HG03354 (cell line): ENCODE measurements at regions not wholly inside any gene's neighbourhood (a gene's known extent, or its start where the extent isn't known, plus 50 kb on each side); places are given as distances from the start of the nearest gene placed in this dataset.
"Not testable (repeated sequence)": the region's sequence is repeated elsewhere in the genome, so short reads cannot be mapped to it uniquely, and the experiment has no call there.

Source experiments
- ATAC-seq: cut with Tn5 transposase; IDR thresholded peaks from one replicate; pipeline ENCODE4 v1.9.1; 2021; ENCODE audit warnings: mild to moderate bottlenecking; ENCODE audit not compliant: unreplicated experiment, poor library complexity, severe bottlenecking

- no peak for ATAC-seq
Observed at GRCh38 chr2:7094231-7094741, 177.1 kb downstream of the RNF144A start.

DNA sequence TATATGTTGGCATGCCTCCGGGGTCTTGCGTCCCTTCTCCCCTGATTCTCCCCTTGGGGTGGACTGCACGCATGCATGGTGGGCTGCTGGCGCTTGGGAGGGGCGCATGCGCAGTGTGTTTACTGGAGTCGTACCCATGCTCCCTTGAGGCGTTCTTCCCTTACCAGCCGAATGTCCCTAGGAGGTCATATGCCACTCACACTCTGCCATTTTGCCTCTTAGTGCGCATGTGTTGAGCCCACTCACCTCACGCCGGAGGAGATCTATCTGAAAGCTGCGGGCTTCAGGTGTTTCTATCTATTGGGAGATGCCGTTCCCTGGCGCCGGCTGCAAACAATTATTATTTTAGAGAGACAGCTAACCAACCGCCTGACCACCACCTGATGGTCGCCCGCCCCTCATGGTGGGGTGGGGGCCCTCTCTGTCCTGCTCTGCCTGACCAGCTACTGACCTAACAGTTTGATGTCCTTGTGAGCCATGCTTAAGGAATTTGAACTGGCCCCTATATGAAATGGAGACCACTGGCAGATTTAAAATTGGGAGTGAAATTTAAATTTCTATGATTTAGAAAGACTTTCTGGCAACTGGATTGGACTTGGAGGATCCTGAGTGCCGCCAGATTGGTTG, 179.6 kb downstream of the RNF144A start:
- no peak for ATAC-seq

DNA sequence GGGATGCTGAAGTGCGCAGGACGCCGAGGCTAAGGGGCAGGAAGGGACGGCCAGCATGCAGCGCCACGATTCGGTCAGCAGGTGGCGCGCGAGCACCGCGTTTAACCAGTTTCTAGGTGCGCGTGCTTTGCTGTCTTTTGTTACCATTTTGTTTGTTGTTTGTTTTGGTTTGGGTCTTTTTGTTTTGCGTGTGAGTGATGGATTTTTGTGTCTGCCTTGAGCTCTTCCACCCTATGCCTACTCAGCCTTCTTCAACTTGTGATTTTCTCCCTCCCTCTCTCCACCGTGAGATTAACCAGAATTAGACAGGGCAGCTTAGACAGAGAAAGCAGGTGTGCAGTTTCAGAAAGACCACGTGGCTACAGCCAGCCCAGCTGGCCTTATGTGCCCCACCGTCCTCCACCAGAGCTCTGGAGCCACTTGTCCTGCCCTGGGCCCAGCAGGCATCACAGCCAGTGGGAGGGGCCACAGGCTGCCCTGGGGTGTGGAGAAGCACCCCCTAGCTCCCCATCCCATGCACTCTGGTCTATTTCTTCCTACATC, 180.2 kb downstream of the RNF144A start:
- peak; percentile 95 for ATAC-seq

DNA sequence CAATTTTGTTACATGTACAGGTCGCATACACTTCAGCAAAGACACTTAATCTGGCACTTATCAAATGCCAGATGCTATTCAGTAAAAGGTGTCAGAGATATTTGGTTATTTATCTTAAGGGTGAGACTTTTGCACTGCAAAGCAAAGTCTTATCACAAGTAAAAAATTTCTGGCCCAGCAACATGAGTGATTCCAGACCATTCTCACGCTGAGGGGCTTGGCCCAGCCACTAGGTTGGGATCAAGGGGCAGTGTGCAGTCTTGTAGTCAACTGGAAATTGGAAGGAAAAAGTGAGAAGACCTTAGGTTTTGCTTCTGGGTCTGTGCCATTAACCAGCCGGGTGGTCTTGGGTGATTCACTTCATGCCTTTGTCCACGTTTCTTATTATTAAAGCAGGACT, 181.6 kb downstream of the RNF144A start:
- ATAC-seq = no peak

DNA sequence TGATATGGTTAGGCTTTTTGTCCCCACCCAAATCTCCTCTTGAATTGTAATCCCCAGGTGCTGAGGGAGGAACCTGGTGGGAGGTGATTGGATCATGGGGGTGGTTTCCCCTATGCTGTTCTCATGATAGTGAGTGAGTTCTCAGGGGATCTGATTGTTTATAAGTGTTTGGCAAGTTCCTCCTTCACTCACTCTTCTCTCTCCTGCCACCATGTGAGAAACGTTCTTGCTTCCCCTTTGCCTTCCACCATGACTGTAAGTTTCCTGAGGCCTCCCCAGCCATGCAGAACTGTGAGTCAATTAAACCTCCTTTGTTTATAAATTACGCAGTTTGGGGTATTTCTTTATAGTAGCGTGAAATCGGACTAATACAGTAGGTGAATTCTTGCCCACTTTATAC, 182.5 kb downstream of the RNF144A start:
- not testable (repeated sequence) for ATAC-seq

DNA sequence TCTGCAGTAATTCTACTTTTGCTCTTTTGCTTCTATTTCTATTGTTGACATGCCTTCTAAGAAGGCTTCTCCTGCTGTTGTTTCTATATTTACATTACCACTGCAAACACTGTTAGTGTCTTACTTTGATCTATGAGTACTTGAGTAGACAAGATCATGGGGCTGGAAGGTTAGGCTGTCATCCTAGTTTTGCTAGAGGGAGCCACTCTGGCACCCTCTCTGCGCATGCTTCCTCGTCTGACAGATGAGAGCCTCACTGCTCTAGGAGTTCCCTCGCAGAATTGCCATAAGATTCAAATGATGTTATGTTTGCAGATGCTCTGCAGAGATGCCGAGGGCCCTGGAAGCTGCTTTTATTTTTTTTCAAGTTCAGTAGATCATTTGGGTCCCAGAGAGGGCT, 185.6 kb downstream of the RNF144A start:
- ATAC-seq = no peak

DNA sequence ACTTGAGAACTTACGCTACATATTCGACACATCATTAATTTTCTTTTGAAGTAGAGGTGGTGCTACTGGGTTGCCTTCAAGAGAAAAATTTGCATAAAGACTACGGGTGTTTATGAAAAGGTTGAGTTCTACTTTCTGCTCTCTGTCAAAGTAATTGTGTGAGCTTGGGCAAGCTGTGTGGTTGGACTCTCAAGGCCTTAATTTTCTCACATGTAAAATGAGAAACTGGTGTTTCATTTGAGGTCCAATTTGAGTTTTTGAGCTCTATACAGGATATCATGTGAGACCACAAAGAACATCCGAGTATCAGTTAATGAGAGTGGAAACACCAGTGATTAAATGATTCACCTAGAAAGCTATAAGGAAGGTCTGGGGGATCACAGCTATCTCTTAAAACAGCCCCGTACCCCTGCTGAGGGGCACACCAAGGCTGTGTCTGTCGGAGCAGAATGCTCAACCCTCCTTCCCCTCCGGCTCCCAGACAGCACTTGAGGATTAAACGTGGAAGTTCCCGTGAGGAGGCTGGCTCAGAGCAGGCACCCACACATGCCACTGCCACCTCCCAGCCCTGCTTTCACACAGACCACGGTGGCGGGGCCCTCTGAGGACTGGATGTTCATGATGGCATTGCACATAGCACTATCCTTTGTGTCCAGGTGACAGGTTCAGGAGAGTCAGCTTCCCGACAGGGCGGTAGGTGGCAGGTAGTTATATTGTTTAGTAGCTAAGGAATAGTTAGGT, 191.8 kb downstream of the RNF144A start:
- ATAC-seq = no peak

GRCh38 chr2:7109533-7109885, 192.3 kb downstream of the RNF144A start:
- no peak for ATAC-seq

DNA sequence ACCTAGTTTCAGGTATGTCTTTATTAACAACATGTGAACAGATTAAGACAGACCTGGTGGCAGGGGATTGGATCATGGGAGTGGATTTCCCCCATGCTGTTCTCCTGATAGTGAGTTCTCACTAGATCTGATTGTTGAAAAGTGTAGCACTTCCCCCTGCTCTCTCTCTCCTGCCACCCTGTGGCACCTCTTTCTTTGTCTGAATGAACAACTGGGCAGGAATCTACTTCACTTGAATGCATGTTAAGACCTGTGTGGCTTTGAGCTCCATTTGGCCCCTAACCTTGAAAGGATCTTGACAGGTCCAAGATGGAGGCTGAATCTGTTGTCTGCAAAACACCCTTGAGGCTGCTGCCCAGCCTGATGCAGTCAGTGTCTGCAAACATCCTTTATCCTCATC, 194.4 kb downstream of the RNF144A start:
- ATAC-seq = no peak

DNA sequence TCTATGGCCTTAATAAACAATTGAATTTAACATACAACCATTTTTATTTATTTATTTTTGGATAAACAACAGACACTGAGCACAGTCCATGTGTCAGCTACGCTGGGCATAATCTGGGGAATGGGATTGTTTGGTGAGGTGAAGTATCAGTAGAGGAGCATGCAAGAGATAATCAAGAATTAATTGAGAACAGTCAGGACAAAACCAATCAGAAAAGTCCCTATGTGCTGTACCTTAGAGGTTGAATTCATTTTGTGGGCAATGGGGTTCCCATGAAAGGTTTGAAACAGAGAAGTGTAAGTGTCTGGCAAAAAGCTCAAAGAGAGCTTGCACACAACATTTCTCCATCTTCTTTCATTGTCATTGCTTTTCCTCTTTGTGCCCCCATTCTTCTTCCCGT, 198.2 kb downstream of the RNF144A start:
- no peak for ATAC-seq

- no peak for ATAC-seq
Observed at GRCh38 chr2:7115906-7116305, 198.7 kb downstream of the RNF144A start.

DNA sequence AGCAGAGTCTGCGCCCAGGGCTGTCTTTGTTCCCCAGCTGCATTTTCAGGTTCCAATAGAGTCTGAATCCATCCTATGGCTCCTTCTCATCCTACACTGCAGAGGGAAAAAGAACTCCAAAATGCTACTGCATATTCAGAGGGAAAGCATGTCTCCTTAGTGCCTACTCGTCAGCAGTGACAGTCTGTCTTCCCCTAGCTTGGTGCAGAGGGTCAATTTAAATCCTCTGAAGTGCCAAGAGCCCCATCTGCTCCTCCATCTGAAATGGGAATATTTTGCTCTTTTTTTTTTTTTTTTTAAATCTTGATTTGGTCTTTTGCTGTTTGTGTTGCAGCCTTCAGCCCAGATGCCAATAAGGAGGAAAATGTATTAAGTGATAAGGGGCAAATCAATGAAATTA, 199.3 kb downstream of the RNF144A start:
- ATAC-seq = no peak

- ATAC-seq = no peak
Observed at GRCh38 chr2:7117076-7117475, 199.9 kb downstream of the RNF144A start.

DNA sequence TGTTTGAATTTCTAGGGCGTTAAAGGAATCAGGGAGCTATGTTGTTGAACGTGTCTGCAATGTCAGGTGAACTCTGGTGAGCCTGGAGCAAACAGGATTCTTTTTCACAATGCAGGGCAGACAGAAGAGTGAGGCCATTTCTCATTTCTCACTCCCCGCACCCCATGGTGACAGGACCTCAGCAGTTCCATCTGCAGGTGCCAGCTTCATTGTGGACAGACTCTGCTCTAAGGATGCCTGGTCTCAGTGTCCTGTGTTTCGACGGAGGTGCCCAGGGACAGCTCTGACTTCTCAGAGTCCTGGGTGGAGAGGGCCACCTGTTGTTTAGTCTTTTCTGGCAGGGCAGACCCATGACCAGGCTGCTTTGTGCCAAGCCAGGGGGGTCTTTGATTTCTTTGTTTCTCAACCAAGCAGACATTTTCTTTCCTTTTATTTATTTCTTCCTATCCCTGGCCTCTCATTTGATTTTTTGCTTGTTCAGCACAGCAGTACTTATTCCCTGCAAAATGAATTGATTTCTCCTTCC, 201.5 kb downstream of the RNF144A start:
- ATAC-seq = no peak

DNA sequence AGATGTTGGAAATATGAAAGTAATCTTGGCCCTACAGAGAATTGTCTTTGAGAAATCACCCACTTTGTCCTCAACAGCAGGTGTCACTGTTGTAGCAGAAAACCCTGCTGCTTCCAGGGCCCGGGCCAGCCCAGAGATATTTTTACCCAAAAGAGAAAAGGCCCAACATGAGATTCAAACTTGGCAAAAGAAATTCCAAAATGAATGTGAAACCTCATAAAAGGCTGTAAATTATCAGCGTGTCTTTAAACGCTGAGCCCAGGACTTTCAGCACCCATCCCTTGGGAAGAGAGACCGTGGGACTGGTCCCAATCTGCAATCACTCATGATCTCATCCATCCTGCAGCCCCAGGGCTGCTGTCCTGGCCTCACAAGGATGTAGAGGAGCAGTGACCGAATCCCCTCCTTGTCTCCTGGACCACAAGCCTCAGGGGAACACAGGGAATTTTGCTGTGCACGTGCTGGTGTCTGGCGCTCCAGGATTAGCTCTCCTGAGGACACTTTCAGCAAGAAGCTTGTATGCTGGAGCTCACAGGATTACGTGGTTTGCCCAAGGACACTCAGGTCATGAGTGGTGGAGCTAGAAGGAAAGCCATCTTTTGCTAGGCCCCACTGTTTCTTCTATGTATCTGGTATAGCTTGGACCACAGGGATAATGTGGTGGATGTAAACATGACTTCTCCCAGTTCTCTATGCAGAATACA, 202.1 kb downstream of the RNF144A start:
- ATAC-seq = no peak

DNA sequence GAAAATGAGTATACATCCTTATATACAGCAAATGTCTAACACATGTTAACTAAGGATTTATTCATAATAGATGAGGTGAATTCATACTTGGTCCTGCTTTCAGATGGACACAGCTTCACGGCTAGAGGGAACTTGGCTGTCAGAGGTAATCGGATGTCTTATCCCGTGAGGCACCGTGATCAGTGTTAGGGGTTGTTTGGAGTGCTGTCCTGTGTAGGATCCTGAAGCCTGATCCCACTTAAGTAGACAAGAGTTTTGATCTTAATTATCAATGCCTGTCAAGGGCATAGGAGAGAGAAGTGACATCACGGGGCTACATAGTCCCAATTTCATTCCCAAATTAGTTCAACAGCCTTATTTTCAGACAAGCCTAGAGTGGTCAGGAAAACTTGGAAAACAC, 204.6 kb downstream of the RNF144A start:
- no peak for ATAC-seq

DNA sequence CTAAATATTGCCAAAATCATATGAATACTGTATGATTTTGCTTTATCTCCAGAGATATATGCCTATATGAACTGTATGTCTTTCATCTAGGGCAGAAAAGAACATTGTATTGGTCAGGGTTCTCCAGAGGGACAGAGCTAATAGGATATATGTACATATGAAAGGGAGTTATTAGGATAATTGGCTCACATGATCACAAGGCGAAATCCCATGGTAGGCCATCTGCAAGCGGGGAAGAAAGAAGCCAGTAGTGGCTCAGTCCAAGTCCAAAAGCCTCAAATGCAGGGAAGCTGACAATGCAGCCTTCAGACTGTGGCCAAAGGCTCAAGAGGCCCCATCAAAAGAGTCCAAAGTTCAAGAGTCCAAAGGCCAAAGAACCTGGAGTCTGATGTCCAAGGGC, 209.9 kb downstream of the RNF144A start:
- no peak for ATAC-seq

DNA sequence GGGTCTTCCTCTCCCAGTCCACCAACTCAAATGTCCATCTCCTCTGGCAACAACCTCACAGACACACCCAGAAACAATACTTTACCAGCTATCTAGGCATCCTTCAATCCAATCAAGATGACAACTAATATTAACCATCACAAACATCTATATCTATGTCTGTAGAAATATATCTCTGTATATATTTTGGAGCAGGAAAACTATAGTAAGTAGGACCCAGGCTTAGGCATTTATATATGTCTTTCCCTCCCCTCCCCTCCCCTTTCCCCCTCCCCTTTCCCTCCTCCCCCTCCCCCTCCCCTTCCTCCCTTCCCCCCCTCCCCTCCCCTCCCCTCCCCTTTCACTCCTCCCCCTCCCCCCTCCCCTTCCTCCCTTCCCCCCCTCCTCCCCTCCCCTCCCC, 210.5 kb downstream of the RNF144A start:
- no peak for ATAC-seq

GRCh38 chr2:7131261-7131660, 214.0 kb downstream of the RNF144A start:
- ATAC-seq = no peak

DNA sequence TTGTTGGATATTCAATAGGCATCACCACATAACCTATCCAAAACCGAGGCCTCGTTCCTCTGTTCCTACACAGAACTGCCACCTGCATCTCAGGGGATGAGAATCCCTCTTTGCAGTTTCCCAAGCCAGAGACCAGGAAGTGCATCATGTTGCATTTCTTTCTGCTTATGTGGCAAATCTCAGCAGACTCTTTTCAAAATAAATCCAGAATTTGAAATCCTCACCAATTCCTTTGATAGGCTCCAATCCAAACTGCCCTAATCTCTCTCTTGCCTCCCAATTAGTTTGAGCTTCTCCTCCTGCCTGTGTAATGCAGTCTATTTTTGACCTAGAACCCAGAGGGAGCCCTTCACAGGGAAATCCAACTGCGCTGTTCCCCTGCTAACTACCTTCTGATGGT, 215.5 kb downstream of the RNF144A start:
- no peak for ATAC-seq
